ENCODE measurements at regions not wholly inside any gene's neighbourhood (a gene's known extent, or its start where the extent isn't known, plus 50 kb on each side); places are given as distances from the start of the nearest gene placed in this dataset.
"Not testable (repeated sequence)": the region's sequence is repeated elsewhere in the genome, so short reads cannot be mapped to it uniquely, and the experiment has no call there.

DNA sequence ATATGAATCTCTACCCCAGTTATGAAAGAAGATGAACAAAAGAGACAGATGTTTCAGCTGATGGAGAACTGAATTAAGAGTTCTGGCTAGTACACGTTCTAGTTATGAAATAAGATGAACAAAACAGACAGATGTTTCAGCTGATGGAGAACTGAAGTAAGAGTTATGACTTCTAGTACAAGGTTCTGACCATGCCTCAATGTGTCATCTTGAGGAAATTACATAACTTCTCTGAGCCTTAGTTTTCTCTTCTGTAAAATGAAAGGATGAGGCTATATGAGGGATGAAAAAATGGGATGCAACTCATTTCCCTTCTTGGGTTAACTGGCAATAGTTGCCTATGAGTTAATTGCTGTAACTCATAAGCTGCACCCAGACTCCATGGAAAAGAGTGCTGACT, 92.9 kb upstream of the WDR75 start:
- ATAC-seq (no peak), DNase-seq (ENCODE audit: missing footprints) (no peak)
- intact Hi-C loops (cut with DNase I) = no loop called here

DNA sequence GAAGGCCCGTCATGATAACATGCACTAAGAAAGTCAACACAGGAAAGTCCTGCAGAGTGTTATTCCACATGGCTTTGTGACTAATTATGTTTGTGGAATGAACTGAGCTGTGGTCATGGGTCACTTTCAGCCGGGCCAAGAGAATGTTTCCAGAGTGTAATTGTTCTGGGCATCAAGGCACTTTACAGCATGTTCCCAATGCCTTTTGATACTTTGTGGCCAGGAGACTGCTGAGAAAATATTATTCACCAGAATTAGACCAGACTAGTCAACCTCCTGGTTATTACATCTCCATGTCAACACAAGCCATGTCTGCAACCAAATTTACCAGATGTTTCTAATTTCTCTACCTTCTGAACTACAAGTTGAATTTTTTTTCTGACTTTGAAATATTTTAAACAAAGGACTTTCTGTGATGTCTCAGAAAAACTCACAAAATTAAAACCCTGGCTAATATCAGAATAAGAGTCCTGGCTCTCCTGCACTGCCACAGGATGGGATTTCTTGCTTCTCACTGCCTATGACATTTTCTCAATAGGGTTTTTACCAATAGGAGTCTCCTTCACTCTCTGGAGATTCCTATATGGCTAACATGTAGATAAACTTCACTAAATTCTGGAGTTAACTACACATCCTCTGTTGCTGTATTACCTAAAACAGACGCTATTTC, 90.6 kb upstream of the WDR75 start:
- intact Hi-C loops (cut with DNase I) = no loop called here
- peak; percentile 91 for ATAC-seq
- DNase-seq (ENCODE audit: missing footprints) = no peak

DNA sequence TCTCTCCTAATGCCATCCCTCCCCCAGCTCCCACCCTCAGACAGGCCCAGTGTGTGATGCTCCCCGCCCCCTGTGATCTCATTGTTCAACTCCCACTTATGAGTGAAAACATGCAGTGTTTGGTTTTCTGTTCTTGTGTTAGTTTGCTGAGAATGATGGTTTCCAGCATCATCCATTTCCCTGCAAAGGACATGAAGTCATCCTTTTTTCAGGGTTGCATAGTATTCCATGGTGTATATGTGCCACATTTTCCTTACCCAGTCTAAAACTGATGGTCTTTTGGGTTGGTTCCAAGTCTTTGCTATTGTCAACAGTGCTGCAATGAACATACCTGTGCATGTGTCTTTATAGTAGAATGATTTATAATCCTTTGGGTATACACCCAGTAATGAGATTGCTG, 89.3 kb upstream of the WDR75 start:
- DNase-seq (ENCODE audit: missing footprints); intact Hi-C loops (cut with DNase I): not testable (repeated sequence)

DNA sequence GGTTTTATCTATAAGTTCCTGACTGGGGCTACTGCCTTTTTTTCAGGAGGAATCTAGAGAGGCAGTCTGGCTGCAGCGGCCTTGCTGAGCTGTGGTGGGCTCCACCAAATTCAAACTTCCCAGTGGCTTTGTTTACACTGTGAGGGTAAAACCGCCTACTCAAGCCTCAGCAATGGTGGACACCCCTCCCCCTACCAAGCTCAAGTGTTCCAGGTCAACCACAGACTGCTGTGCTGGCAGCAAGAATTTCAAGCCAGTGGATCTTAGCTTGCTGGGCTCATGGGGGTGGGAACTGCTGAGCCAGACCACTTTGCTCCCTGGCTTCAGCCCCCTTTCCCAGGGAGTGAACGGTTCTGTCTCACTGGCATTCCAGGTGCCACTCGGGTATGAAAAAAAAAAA, 83.9 kb upstream of the WDR75 start:
- intact Hi-C loops (cut with DNase I); DNase-seq (ENCODE audit: missing footprints); ATAC-seq: not testable (repeated sequence)

More for the DNA sequence above, 89.3 kb upstream of the WDR75 start:
- ATAC-seq = not testable (repeated sequence)

DNA sequence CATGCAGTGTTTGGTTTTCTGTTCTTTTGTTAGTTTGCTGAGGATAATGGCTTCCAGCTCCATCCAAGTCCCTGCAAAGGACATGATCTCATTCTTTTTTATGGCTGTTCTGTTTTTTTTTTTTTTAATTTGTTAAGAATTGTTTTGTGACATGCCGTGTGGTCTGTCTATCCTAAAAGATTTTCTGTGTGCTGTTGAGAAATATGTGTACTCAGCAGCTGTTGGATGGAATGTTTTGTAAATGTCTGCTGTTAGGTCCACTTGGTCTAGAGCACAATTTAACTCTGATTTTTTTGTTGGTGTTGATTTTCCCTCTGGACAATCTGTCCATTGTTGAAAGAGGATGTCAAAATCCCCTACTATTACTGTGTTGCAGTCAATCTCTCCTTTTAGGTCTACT, 80.4 kb upstream of the WDR75 start:
- intact Hi-C loops (cut with DNase I) = no loop called here
- no peak for DNase-seq (ENCODE audit: missing footprints)
- no peak for ATAC-seq

DNA sequence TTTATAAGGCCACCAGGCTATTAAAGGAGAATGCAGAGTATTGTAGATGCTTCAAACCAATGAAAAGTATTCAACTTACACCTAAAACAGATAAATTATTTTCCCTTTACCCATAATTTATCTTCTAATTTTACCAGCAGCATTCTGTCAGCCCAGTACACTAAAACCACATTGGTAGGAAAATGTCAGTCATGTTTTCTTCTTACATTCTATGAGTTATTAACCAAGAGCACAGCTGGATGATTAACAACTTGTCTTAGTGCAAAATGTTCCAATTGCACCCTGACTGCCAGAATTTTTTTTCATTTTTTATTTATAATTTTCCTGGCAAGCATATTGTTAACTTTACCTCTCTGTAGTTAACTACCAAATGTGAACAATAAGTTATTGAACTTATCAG, 79.0 kb upstream of the WDR75 start:
- DNase-seq (ENCODE audit: missing footprints) (no peak), ATAC-seq (no peak)
- intact Hi-C loops (cut with DNase I) = no loop called here

DNA sequence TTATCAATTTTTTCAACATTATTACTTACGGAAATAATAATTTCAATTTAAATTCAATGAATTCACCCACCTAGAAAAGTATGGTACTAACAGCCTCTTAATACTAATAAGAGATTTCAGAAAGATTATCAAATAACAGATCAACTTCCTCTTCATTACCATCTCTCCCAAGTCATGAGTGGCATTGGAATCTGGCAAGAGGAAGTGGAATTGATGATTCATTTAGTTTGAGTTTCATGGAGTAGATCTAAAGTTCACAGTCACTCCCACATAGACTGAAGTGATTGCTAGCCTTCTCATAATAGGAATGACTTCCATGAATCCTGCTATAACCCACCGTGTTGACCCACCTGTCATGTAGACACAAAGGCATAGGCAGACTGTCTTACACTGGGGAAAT, 77.7 kb upstream of the WDR75 start:
- DNase-seq (ENCODE audit: missing footprints) (no peak), ATAC-seq (no peak)
- intact Hi-C loops (cut with DNase I) = no loop called here

DNA sequence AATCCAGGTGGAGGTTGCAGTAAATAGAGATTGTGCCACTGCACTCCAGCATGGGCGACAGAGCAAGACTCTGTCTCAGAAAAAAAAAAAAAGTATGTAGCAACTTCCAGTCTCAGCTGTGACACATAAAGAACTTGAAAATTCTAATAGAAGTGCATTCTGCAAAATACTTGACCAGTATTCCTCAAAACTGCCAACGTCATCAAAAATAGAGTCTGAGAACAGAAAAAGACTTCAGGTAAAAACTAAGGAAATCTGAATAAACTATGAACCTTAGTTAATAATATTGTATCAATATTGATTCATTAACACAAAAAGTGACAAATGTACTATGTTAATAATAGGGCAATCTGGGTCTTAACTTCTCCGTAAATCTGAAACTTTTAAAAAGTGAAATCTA, 76.7 kb upstream of the WDR75 start:
- intact Hi-C loops (cut with DNase I) = no loop called here
- ATAC-seq (no peak), DNase-seq (ENCODE audit: missing footprints) (no peak)

DNA sequence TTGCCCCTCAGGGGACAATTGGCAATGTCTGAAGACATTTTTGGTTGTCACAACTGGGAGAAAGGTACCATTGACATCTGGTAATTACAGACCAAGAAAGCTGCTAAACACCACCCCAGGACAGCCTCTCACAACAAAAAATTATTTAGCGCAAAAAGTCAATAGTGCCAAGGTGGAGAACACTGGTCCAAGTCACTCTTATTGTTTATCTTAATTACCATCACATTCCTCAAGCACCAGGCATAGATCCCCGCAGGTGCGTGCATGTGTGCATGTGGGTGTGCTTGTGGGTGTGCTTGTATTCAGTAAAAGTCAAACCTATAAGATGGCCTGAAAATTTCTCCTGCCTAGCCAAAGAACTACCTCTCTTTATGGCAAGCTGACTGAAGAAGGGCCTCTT, 74.9 kb upstream of the WDR75 start:
- intact Hi-C loops (cut with DNase I) = no loop called here
- DNase-seq (ENCODE audit: missing footprints) (no peak), ATAC-seq (no peak)

DNA sequence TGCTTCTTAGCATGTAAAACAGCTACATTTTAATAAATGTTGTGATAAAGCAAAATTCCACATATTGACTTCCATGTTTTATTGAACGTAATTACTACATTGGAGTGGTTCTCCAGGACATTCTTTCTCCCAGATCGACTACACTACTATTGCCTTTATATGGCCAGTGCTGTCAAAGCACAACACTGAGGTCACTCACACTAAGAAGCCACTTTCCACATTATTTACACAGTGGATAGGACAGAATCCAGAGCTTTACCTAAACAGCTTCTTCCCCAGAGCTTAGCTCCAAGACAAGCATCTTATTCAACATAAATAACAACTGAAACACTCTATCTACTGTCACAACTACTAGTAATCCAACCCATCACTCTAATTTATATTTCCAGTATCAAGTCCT, 73.9 kb upstream of the WDR75 start:
- ATAC-seq (no peak), DNase-seq (ENCODE audit: missing footprints) (no peak)
- intact Hi-C loops (cut with DNase I) = no loop called here

DNA sequence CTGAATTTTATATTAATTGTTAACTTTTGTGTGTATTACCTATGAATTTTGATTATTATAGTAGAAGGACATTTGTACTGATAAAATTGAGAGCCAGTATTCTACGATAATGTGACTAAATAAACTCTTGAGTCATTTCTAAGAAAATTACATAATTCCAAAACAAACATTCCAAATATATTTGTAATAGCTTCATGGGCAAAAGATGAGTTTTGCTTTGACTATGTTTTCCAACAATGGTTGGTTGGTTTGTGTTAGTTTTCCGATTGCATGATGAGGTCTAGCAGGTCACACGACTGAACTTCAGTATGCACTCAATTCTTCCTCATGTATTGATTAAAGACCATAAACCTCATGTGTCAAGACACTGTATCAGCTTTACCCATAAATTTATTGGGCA, 71.7 kb upstream of the WDR75 start:
- intact Hi-C loops (cut with DNase I) = no loop called here
- no peak for DNase-seq (ENCODE audit: missing footprints)
- no peak for ATAC-seq

DNA sequence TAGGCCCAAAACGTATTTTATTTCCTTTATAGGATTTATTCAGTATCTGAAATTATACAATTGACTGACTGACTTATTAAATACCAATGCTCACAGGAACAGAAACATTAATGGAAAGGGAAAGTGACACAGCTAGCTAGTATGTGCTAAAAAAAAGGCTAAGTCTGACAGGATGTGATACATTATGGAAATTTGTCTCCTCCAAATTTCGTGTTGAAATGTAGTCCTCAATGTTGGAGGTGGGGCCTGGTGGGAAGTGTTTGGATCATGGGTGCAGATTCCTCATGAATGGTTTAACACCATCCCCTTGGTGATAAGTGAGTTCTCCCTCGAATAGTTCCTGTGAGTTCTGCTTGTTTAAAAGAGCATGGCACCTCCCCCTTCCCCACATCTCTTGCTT, 70.6 kb upstream of the WDR75 start:
- DNase-seq (ENCODE audit: missing footprints) (no peak), ATAC-seq (no peak)
- intact Hi-C loops (cut with DNase I) = no loop called here

DNA sequence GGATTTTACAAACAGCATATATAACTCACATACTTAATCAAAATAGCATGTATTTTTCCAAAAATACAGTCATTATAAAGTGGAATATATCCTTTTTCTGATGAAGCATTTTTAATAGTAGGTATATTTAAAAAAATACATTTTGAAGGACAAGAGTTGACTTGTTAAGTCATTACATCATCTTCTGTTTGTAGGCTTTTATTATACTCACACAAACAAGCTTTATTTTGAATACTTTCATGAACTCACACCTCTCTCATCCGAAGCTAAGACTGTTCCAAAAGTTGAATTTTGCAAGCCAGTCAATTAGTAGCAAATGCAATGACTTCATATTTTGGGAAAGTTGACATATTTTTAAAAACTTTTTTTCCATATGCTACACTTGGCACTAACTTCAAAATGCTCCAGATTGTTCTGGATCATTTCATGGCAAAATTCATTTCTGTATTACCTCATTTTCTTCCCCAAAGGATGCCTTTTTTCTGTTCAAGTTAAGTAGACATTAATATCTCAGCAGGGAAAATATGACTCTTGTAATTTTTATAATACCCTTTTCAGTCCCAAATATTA, 68.5 kb upstream of the WDR75 start:
- DNase-seq (ENCODE audit: missing footprints) = no peak
- intact Hi-C loops (cut with DNase I) = no loop called here
- no peak for ATAC-seq

DNA sequence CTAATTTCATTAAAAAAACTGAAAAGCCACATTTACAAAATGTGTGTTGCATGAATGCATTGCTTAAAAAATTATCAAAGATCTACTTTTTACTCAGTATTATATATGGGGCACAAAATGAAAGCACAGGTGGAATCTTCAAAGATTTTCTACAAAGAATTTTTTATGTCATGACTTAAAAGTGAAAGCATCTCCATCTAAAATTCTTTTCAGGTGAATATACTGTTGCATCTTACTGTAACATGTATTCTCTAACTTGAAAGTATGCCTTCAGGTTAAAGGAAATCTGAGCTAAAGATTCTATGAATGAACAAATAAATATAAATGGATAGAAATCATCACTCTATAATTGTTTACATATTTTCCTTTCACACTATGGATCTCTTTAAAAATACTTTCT, 66.8 kb upstream of the WDR75 start:
- intact Hi-C loops (cut with DNase I) = no loop called here
- DNase-seq (ENCODE audit: missing footprints) = no peak
- ATAC-seq = no peak

DNA sequence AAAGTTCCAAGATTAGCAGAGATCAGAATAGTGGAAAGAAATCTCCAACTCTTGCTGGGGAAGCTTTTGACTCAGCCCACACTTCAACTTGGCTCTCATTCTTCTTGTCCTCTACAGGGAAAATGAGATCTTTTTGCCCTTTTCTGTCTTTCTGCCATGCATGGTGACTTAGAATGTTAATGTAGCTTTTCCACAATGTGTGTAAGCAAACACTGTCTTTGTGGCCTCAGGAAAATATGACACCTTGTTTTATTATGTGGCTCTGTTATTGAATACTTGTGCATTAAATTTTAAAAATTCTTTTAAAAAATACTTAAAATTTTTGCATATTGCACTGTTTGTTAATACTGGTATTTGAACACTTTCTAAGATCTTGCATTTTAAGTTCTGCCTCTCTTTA, 65.4 kb upstream of the WDR75 start:
- DNase-seq (ENCODE audit: missing footprints) = no peak
- intact Hi-C loops (cut with DNase I) = no loop called here
- no peak for ATAC-seq

DNA sequence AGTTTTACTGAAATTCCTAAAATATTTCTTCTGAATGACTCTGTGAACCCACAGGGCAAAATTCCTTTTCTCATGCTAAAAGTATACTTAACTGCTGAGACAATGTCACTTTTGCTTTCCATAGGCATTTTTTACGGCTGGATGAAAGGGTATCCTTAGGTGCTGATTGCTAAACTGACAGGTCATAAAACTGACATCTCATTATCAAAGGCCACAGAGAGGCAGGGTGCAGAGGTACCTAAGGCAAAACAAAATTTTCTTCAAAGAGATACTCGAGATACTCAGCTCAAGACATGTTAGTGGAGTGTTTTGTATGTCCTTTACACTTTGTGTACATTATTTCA, 62.0 kb upstream of the WDR75 start:
- no peak for DNase-seq (ENCODE audit: missing footprints)
- intact Hi-C loops (cut with DNase I) = no loop called here
- ATAC-seq = no peak

DNA sequence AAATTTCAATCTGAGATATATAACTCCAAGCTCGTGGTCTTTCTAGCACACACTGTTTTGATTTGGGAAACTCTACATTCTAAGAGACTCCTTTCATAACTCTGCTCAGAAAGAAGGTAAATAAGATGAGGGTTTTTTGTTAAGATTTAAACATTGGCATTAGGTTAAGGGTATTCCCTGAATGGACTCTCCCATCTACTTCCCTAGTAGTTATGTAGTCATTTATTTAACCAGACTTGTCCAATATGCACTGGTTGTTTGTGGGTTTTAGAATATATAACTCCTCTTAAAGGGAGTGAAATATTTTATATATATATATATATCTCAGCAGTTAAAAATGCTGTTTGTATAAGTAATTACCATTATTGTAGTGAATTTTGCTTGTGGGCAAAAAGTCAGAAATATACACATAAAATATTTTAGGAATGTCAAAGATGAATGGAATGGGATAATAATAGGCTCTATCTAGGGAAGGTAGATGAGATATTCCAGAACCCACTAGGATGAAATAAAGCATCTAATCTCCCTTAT, 61.5 kb upstream of the WDR75 start:
- intact Hi-C loops (cut with DNase I) = no loop called here
- no peak for ATAC-seq
- no peak for DNase-seq (ENCODE audit: missing footprints)

DNA sequence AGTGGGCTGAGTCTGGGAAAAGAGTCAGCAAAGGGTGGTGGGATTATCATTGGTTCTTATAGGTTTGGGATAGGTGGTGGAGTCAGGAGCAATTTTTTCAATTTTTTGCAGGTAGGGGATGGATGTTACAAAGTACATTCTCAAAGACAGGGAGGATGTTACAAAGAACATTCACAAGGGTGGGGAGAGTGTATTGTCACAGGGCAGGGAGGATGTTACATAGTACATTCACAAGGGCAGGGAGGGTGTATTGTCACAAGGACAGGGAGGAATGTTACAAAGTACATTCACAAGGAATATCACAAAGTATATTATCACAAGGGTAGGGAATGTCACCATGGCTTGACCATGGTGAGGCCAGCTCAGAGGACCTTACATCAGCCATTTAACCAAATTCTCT, 58.6 kb upstream of the WDR75 start:
- intact Hi-C loops (cut with DNase I) = no loop called here
- no peak for ATAC-seq
- DNase-seq (ENCODE audit: missing footprints) = no peak

DNA sequence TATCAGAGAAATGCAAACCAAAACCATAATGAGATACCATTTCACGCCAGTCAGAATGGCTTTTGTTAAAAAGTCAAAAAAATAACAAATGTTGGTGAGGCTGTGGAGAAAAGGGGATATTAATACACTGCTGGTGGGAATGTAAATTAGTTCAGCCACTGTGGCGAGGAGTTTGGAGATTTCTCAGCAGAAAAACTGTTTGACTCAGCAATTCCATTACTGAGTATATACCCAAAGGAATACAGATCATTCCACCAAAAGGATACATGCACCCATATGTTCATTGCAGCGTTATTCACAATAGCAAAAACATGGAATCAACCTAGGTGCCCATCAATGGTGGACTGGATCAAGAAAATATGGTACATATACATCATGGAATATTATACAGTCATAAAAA, 54.5 kb upstream of the WDR75 start:
- DNase-seq (ENCODE audit: missing footprints) (no peak), ATAC-seq (no peak)
- intact Hi-C loops (cut with DNase I) = no loop called here

DNA sequence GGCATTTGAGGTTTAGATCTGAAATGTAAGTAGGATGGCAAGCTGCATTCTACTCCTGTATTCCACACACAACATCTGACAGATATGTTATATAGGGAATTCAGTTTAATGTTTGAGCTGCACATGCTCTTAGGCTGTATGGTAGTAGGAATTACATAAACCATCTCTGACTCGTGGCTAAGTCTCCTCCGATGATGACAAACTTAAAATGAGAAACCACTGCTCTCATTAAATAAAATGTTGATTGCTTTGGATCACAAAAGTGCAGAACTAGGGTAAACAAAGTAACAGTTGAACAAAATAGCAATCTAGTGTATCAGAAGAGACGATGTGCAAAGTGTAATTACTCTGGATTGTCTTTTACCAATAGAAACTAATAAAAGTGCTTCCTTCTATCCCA, 50.1 kb upstream of the WDR75 start:
- intact Hi-C loops (cut with DNase I) = no loop called here
- ATAC-seq (no peak), DNase-seq (ENCODE audit: missing footprints) (no peak)
